ENCODE measurements at regions not wholly inside any gene's neighbourhood (a gene's known extent, or its start where the extent isn't known, plus 50 kb on each side); places are given as distances from the start of the nearest gene placed in this dataset.

DNA sequence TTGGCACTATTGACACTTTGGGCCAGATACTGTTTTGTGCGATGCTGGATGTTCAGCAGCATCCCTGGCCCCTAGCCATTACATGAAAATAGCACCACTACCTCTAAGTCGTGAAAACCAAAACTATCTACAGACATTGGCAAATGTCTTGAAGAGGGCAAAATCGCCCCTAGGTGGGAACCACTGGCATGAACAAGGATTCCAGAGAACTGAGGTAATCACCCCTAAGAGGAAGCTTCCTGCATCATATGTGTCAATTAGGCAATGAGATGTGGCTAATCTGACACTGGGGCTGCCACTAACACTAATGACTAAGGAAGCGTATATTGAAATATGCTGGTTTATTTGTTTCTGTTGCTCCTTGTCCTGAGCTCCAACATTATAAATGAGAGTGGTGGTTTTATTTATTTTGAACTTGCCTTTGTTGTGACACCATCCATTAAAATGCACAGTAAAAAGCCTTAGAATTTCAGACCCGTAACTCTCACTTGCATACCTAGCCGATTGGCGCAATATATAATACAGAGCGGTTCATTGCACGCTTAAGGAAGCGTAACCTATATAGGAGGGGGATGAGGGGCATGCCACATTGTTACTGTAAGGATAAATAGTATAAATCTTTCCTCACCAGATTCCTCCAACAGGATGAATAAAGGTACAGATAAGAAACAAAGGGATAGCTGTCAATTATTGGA lies 299.8 kb upstream of the CNTN4 start:
- H3K4me3 ChIP-seq: no peak overlapping the region
- DNase-seq (ENCODE audit: low spot score): no peak
- H3K36me3 ChIP-seq: no peaks in the 10 kb centered on the region
- no peaks in the 10 kb centered on the region for H3K27me3 ChIP-seq (replicated peaks; ENCODE audit: insufficient read depth)
- 81% methylated on average over 10 of the region's 10 CpGs for WGBS
- TF ChIP-seq POLR2AphosphoS5 (IDR thresholded peaks at IDR 0.05) (no peak), POLR2A (IDR thresholded peaks at IDR 0.05) (no peak)
- TF ChIP-seq, protein P1, sequence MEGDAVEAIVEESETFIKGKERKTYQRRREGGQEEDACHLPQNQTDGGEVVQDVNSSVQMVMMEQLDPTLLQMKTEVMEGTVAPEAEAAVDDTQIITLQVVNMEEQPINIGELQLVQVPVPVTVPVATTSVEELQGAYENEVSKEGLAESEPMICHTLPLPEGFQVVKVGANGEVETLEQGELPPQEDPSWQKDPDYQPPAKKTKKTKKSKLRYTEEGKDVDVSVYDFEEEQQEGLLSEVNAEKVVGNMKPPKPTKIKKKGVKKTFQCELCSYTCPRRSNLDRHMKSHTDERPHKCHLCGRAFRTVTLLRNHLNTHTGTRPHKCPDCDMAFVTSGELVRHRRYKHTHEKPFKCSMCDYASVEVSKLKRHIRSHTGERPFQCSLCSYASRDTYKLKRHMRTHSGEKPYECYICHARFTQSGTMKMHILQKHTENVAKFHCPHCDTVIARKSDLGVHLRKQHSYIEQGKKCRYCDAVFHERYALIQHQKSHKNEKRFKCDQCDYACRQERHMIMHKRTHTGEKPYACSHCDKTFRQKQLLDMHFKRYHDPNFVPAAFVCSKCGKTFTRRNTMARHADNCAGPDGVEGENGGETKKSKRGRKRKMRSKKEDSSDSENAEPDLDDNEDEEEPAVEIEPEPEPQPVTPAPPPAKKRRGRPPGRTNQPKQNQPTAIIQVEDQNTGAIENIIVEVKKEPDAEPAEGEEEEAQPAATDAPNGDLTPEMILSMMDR (IDR thresholded peaks at IDR 0.05): no peak
- intact Hi-C loops (cut with DNase I): no loop called here
- no peak overlapping the region for H3K27ac ChIP-seq
- no peaks in the 10 kb centered on the region for H3K9me3 ChIP-seq
- H3K4me1 ChIP-seq (replicated peaks): no peaks in the 10 kb centered on the region

DNA sequence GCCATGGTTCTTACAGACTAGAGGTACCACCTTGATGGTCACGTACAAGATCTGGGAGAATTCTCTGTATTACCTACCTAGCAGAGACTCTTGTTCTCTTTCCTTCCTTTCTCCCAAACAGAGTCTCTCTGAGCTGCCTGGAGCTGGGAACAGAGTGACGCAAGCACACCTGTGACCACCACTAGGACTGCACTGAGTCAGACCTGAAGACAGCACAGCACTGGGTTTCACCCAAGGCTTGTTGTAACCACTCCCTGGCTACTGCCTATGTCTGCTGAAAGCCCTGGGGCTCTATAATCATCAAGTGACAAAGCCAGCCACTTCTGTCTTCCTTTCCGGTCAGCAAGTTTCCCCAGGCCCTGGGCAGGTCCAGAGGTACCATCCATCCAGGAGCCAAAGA lies 293.3 kb upstream of the CNTN4 start:
- WGBS: 81% methylated on average over 3 of the region's 3 CpGs
- Histone ChIP-seq H3K27me3 (replicated peaks; ENCODE audit: insufficient read depth) (no peaks in the 10 kb centered on the region), H3K4me1 (replicated peaks) (no peaks in the 10 kb centered on the region), H3K4me3 (no peak overlapping the region), H3K27ac (no peak overlapping the region), H3K36me3 (no peaks in the 10 kb centered on the region), H3K9me3 (no peaks in the 10 kb centered on the region)
- intact Hi-C loops (cut with DNase I): no loop called here
- TF ChIP-seq, protein P1 (IDR thresholded peaks at IDR 0.05): no peak
- DNase-seq (ENCODE audit: low spot score): no peak

DNA sequence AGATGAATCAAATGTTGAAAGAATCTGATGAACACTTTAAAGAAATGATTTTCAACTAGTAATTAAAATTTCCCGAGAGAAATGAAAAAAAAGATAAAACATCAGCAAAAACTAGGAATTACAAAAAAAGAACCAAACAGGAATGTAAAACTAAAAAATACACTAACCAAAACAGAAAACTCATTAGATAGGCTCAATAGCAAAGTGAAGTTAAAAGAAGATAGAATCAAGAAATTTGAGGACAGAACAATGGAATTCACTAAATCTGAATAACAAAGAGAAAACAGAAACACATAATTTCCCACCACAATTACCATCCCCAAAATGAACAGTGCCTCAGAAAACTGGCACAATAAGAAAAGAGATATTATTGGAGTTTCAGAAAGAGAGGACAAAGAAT lies 290.1 kb upstream of the CNTN4 start:
- no peaks in the 10 kb centered on the region for H3K9me3 ChIP-seq
- H3K27ac ChIP-seq: no peak overlapping the region
- no peaks in the 10 kb centered on the region for H3K4me1 ChIP-seq (replicated peaks)
- no peak for DNase-seq (ENCODE audit: low spot score)
- TF ChIP-seq, protein P1 (IDR thresholded peaks at IDR 0.05): no peak
- TF ChIP-seq POLR2A (IDR thresholded peaks at IDR 0.05): no peak
- no peak for TF ChIP-seq POLR2AphosphoS5 (IDR thresholded peaks at IDR 0.05)
- no peaks in the 10 kb centered on the region for H3K27me3 ChIP-seq (replicated peaks; ENCODE audit: insufficient read depth)
- WGBS: 81% methylated on average over 1 of the region's 1 CpG
- intact Hi-C loops (cut with DNase I): no loop called here
- H3K4me3 ChIP-seq: no peak overlapping the region
- H3K36me3 ChIP-seq: no peaks in the 10 kb centered on the region

DNA sequence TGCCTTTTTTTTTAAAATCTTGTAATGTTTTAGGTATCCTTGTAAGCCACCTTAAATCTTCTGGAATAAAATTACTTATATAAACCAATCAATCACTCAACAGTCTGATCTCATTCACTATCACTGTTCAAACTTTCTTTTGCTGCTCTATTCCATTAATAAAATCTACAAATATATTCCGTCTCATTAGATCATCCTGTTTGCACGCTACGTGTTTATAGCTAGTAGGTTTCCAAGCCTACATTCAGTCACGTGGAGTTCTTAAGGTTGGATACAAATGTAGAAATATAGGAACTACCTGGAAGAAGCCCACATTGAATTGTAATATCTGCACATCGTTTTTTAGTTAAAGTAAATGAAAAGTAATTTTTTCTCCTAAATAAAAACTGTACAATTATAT lies 274.8 kb upstream of the CNTN4 start:
- 65% methylated on average over 5 of the region's 5 CpGs for WGBS
- Histone ChIP-seq H3K36me3 (no peaks in the 10 kb centered on the region), H3K4me3 (no peak overlapping the region), H3K4me1 (replicated peaks) (no peaks in the 10 kb centered on the region), H3K9me3 (no peaks in the 10 kb centered on the region), H3K27me3 (replicated peaks; ENCODE audit: insufficient read depth) (no peaks in the 10 kb centered on the region), H3K27ac (no peak overlapping the region)
- intact Hi-C loops (cut with DNase I): no loop called here
- no peak for TF ChIP-seq POLR2A (IDR thresholded peaks at IDR 0.05)
- TF ChIP-seq, protein P1 (IDR thresholded peaks at IDR 0.05): no peak
- no peak for TF ChIP-seq POLR2AphosphoS5 (IDR thresholded peaks at IDR 0.05)
- no peak for DNase-seq (ENCODE audit: low spot score)

DNA sequence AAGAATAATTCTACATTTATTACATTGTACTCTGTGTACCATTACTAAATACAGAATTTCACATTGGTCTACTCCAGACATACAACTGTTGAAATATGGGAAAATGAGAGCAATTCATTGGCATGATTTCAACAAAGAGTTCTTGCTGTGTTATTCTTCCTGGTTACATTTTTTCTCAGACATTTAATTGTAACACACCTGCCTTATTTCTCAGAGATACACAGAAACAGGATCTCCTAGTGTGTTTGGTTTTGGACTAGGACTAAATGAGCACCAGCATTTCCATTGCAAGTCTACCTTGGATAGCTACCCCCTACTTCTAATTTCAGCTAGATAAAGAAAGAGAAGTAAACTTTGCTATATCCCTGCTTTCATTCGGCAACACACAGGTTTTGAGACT lies 274.3 kb upstream of the CNTN4 start:
- H3K27me3 ChIP-seq (replicated peaks; ENCODE audit: insufficient read depth): no peaks in the 10 kb centered on the region
- 97% methylated on average over 1 of the region's 1 CpG for WGBS
- no peaks in the 10 kb centered on the region for H3K36me3 ChIP-seq
- no peak for DNase-seq (ENCODE audit: low spot score)
- TF ChIP-seq POLR2AphosphoS5 (IDR thresholded peaks at IDR 0.05): no peak
- TF ChIP-seq, protein P1 (IDR thresholded peaks at IDR 0.05): no peak
- TF ChIP-seq POLR2A (IDR thresholded peaks at IDR 0.05): no peak
- H3K27ac ChIP-seq: no peak overlapping the region
- H3K4me1 ChIP-seq (replicated peaks): no peaks in the 10 kb centered on the region
- intact Hi-C loops (cut with DNase I): no loop called here
- H3K4me3 ChIP-seq: no peak overlapping the region
- H3K9me3 ChIP-seq: no peaks in the 10 kb centered on the region
